Fibroblast of mammary gland (primary cell): ENCODE measurements at regions not wholly inside any gene's neighbourhood (a gene's known extent, or its start where the extent isn't known, plus 50 kb on each side); places are given as distances from the start of the nearest gene placed in this dataset.

ENCODE experiments used
- DNase-seq: peaks from one replicate; pipeline ENCODE4 v3.0.0-alpha.2; 2010; ENCODE audit warnings: low read depth
- H3K4me3 ChIP-seq: 2 replicates; pipeline ENCODE4 v1.5.1; 2011; ENCODE audit warnings: low read depth, mild to moderate bottlenecking, low read length, moderate library complexity; ENCODE audit not compliant: control insufficient read depth
- CTCF ChIP-seq: conservative IDR thresholded peaks from 2 replicates; pipeline ENCODE4 v1.5.1; 2011; ENCODE audit warnings: low read depth, low read length, inconsistent platforms; ENCODE audit not compliant: control insufficient read depth, insufficient read depth

GRCh38 chr4:8735236-8736089 lies 136.2 kb downstream of the HMX1 start:
- no peak for DNase-seq
- no peak for TF ChIP-seq CTCF
- H3K4me3 ChIP-seq: no peak overlapping the region

- TF ChIP-seq CTCF: no peak
- DNase-seq: no peak
- no peak overlapping the region for H3K4me3 ChIP-seq
Measured at GRCh38 chr4:8732681-8733243, 138.9 kb downstream of the HMX1 start.

GRCh38 chr4:8732092-8732491 lies 139.5 kb downstream of the CPZ start:
- TF ChIP-seq CTCF: no peak
- H3K4me3 ChIP-seq: no peak overlapping the region
- no peak for DNase-seq

- no peak overlapping the region for H3K4me3 ChIP-seq
- no peak for TF ChIP-seq CTCF
- no peak for DNase-seq
Measured at GRCh38 chr4:8731364-8731763, 138.8 kb downstream of the CPZ start.

- no peak for DNase-seq
- no peak overlapping the region for H3K4me3 ChIP-seq
- TF ChIP-seq CTCF: no peak
Measured at GRCh38 chr4:8730681-8731080, 138.1 kb downstream of the CPZ start.

GRCh38 chr4:8730159-8730558 lies 137.6 kb downstream of the CPZ start:
- TF ChIP-seq CTCF: no peak
- DNase-seq: no peak
- H3K4me3 ChIP-seq: no peak overlapping the region
